ENCODE measurements at regions not wholly inside any gene's neighbourhood (a gene's known extent, or its start where the extent isn't known, plus 50 kb on each side); places are given as distances from the start of the nearest gene placed in this dataset.

DNA sequence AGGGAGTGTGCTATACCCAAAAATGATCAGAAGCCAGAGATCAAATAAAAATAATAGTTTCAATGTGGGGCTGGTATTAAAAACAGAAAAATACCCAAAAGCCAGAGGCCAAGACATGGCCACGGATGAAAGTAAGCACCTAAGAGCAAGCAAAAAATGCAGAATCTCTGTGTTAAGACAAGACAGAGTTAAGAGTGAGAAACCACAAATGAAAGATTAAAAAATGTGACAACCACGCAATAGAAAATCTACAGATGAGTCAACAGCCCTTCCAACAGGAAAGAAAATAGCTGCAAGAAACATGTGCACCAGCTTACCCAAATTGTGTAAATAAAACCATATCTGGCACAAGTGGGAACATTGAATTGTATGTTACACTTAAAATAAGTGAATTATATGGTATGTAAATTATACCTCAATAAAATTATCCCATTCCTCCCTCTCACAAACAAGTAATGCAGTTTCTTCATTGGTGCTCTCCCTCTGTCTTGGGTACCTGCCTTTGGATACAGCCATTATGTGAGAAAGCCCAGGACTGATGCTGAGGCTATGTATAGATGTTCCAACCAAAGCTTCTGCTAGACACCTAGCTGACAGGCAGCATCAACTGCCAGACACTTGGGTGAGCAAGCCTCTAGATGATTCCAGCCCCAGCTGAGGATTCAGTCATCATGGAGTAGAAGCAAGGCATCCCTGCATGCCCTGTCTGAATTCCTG lies 55.3 kb upstream of the UFL1 start:
- DNase-seq: peak in 1 of 5 donors; percentile 36
- Histone ChIP-seq H3K27me3 (ENCODE audit: insufficient read depth, low read length, poor library complexity, severe bottlenecking) (no peaks in the 10 kb centered on the region), H3K27ac (ENCODE audit: low read depth, low read length) (no peak overlapping the region), H3K4me1 (ENCODE audit: insufficient read depth, low read length) (no peaks in the 10 kb centered on the region), H3K9me3 (ENCODE audit: low read length) (no peaks in the 10 kb centered on the region), H3K36me3 (ENCODE audit: insufficient read depth, low read length) (no peaks in the 10 kb centered on the region), H3K4me3 (ENCODE audit: low read length) (no peak overlapping the region)
- H3K4me1 Mint-ChIP-seq: peaks cover 27 to 41% (median 40%) of the 10 kb centered on the region in 3 donors
- H3K9me3 Mint-ChIP-seq: no peaks in the 10 kb centered on the region
- ChIA-PET CTCF (interaction anchor here (1.2 to 1.6 kb wide), 4 partner anchors 14 to 56 kb away, joined by 3 read pairs; partner anchors contain the start of gene UFL1), POLR2A (interaction anchor here (1.0 kb wide), 1 partner anchor 34 kb away, joined by 5 read pairs; no protein-coding TSS in a partner anchor)
- peak overlapping the region in 6 of 8 donors; percentile 14 to 64 (median 39) for H3K27ac Mint-ChIP-seq
- peak overlapping the region in 5 of 7 donors; percentile 11 to 49 (median 37) for H3K4me3 Mint-ChIP-seq
- H3K27me3 Mint-ChIP-seq: no peaks in the 10 kb centered on the region
- no peaks in the 10 kb centered on the region for H3K36me3 Mint-ChIP-seq

DNA sequence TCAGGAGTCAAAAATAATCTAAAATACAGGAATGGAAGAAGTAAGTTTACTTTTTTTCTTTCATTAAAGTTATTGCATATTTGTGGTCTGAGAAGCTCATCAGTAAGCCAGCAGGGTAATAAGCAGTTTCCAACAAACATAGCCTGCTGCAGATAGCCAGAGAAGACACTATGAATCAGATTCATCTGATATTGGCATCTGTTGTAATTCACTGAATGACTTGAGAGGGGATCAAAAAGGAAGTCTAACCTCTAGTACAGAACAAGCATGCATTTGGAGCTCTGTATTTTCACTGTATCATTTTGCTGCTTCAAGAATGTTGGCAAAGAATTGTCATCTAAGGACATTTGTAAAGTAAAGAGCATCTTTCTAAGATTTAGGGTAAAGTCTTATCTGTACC lies 53.8 kb upstream of the UFL1 start:
- no peaks in the 10 kb centered on the region for H3K27me3 ChIP-seq (ENCODE audit: insufficient read depth, low read length, poor library complexity, severe bottlenecking)
- DNase-seq: no peak
- H3K9me3 ChIP-seq (ENCODE audit: low read length): no peaks in the 10 kb centered on the region
- H3K4me3 Mint-ChIP-seq: no peak overlapping the region
- no peak overlapping the region for H3K27ac Mint-ChIP-seq
- no peaks in the 10 kb centered on the region for H3K36me3 Mint-ChIP-seq
- no peak overlapping the region for H3K4me3 ChIP-seq (ENCODE audit: low read length)
- H3K9me3 Mint-ChIP-seq: no peaks in the 10 kb centered on the region
- H3K36me3 ChIP-seq (ENCODE audit: insufficient read depth, low read length): no peaks in the 10 kb centered on the region
- POLR2A ChIA-PET: interaction anchor here (1.2 kb wide), 1 partner anchor 54 kb away, joined by 3 read pairs; no protein-coding TSS in a partner anchor
- H3K4me1 ChIP-seq (ENCODE audit: insufficient read depth, low read length): no peaks in the 10 kb centered on the region
- CTCF ChIA-PET: interaction anchor here (1.0 to 1.6 kb wide), 3 partner anchors 24 to 51 kb away, joined by 3 to 4 read pairs (median 4); no protein-coding TSS in a partner anchor
- H3K27me3 Mint-ChIP-seq: peaks cover 0 to 2% of the 10 kb centered on the region in 2 donors
- peaks cover 27 to 41% (median 40%) of the 10 kb centered on the region in 3 donors for H3K4me1 Mint-ChIP-seq
- H3K27ac ChIP-seq (ENCODE audit: low read depth, low read length): no peak overlapping the region

DNA sequence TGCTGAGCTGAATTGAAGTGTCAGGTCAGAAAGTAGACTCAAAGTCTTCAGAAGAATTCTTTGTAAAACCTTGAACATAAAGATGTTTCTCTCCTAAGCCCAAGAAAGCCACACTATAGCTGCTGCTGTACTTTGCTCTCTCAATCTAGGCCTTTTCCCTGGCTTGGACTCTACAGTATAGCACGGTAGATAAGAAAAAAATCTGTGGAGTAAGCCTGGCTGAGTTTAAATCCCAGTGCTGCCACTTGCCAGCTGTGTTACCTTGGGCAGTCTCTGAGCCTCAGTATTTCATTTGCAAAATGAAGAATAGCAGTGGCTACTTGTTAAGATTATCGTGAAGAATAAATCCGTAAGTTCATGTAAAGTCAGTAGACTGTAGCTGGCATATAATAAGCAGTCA lies 53.3 kb upstream of the UFL1 start:
- CTCF ChIA-PET: interaction anchor here (1.0 to 1.6 kb wide), 2 partner anchors 24 to 31 kb away, joined by 3 to 4 read pairs; no protein-coding TSS in a partner anchor

DNA sequence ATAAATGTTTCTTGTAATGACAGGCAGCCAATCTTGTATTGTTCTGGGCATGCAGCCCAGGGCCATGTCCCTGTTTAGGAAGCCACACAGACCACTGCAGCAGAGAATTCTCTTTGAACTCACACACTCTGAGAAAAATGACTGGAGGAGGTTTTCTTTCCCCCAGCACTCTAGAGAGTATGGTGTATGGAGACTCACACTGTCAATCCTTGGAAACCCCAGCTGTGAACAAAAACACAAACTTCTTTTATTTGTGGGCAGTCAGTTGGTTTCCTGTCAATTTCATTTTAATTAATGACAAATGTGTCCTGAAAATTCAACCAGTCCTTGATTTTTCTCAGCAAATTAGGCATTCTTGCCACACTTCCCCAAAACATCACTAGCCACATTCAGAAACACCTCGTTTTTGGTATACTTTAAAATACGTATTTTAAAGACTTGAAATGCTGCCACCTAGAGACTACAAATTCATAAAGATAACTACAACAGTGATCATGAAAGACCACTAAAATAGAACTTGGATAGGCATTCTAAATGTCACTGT lies 52.9 kb upstream of the UFL1 start:
- H3K36me3 Mint-ChIP-seq: no peaks in the 10 kb centered on the region
- Histone ChIP-seq H3K4me3 (ENCODE audit: low read length) (no peak overlapping the region), H3K4me1 (ENCODE audit: insufficient read depth, low read length) (no peaks in the 10 kb centered on the region), H3K27ac (ENCODE audit: low read depth, low read length) (no peak overlapping the region), H3K9me3 (ENCODE audit: low read length) (no peaks in the 10 kb centered on the region), H3K27me3 (ENCODE audit: insufficient read depth, low read length, poor library complexity, severe bottlenecking) (no peaks in the 10 kb centered on the region), H3K36me3 (ENCODE audit: insufficient read depth, low read length) (no peaks in the 10 kb centered on the region)
- H3K27ac Mint-ChIP-seq: peak overlapping the region in 1 of 8 donors; percentile 48
- peaks cover 0 to 2% of the 10 kb centered on the region in 2 donors for H3K27me3 Mint-ChIP-seq
- H3K4me1 Mint-ChIP-seq: peaks cover 27 to 41% (median 40%) of the 10 kb centered on the region in 3 donors
- no peaks in the 10 kb centered on the region for H3K9me3 Mint-ChIP-seq
- ChIA-PET CTCF (interaction anchor here (1.6 kb wide), 1 partner anchor 31 kb away, joined by 4 read pairs; no protein-coding TSS in a partner anchor), POLR2A (interaction anchor here (0.6 kb wide), 1 partner anchor 227 kb away, joined by 3 read pairs; no protein-coding TSS in a partner anchor)
- DNase-seq: no peak
- peak overlapping the region in 2 of 7 donors; percentile 15 to 35 for H3K4me3 Mint-ChIP-seq

More for the DNA sequence above, 53.3 kb upstream of the UFL1 start:
- Histone ChIP-seq H3K9me3 (ENCODE audit: low read length) (no peaks in the 10 kb centered on the region), H3K27ac (ENCODE audit: low read depth, low read length) (no peak overlapping the region), H3K27me3 (ENCODE audit: insufficient read depth, low read length, poor library complexity, severe bottlenecking) (no peaks in the 10 kb centered on the region), H3K36me3 (ENCODE audit: insufficient read depth, low read length) (no peaks in the 10 kb centered on the region), H3K4me3 (ENCODE audit: low read length) (no peak overlapping the region), H3K4me1 (ENCODE audit: insufficient read depth, low read length) (no peaks in the 10 kb centered on the region)
- Mint-ChIP-seq H3K27me3 (peaks cover 0 to 2% of the 10 kb centered on the region in 2 donors), H3K27ac (no peak overlapping the region), H3K9me3 (no peaks in the 10 kb centered on the region), H3K4me1 (peaks cover 27 to 41% (median 40%) of the 10 kb centered on the region in 3 donors), H3K4me3 (no peak overlapping the region), H3K36me3 (no peaks in the 10 kb centered on the region)
- no peak for DNase-seq
- POLR2A ChIA-PET: interaction anchor here (0.6 to 1.2 kb wide), 2 partner anchors 54 to 226 kb away, joined by 3 read pairs; no protein-coding TSS in a partner anchor

DNA sequence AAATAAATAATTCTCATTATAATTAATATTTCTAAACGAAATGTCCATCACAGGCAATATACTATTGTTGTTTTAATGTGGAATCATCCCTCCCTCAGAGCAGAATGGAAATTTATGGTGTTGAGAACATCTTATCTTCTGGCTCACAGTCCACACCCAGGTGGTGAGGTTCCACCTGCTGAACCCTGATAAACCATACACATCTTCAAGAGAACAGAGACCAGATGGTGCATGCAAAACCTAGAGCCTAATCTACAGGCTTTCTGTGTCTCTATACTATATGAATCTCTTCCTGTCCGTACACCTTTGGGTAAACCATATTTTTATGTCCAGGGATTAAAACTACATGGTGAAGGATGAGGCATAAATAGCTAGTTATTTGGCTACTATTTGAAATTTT lies 52.3 kb upstream of the UFL1 start:
- no peak overlapping the region for H3K27ac ChIP-seq (ENCODE audit: low read depth, low read length)
- ChIA-PET POLR2A (no interaction called here), CTCF (no interaction called here)
- no peaks in the 10 kb centered on the region for H3K9me3 ChIP-seq (ENCODE audit: low read length)
- H3K4me3 ChIP-seq (ENCODE audit: low read length): no peak overlapping the region
- no peak overlapping the region for H3K4me3 Mint-ChIP-seq
- H3K36me3 ChIP-seq (ENCODE audit: insufficient read depth, low read length): no peaks in the 10 kb centered on the region
- no peaks in the 10 kb centered on the region for H3K27me3 ChIP-seq (ENCODE audit: insufficient read depth, low read length, poor library complexity, severe bottlenecking)
- DNase-seq: no peak
- H3K9me3 Mint-ChIP-seq: peaks cover 0 to 3% (median 0%) of the 10 kb centered on the region in 5 donors
- H3K36me3 Mint-ChIP-seq: peaks cover 0 to 3% (median 0%) of the 10 kb centered on the region in 3 donors
- H3K4me1 ChIP-seq (ENCODE audit: insufficient read depth, low read length): no peaks in the 10 kb centered on the region
- no peak overlapping the region for H3K27ac Mint-ChIP-seq
- H3K27me3 Mint-ChIP-seq: peaks cover 0 to 2% of the 10 kb centered on the region in 2 donors
- H3K4me1 Mint-ChIP-seq: peaks cover 27 to 41% (median 40%) of the 10 kb centered on the region in 3 donors

DNA sequence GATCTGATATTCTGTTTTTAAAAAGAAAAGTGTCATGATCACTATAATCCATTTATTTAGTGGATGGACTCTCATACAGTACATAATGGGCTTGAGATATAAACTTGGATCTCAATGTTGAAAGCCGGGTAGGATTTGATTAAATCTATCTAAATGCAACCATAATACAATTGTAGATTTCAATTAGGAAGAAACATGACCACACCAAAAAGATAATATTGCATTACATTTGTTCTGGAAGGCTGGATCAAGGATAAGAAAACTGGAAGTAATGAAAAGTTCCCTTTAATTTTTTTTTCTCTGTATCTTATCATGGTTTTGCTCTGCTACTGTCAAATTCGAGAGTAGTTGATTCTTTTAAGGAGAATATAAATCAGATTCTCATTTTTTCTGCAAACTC lies 51.3 kb upstream of the UFL1 start:
- no peak overlapping the region for H3K4me3 Mint-ChIP-seq
- Histone ChIP-seq H3K4me3 (ENCODE audit: low read length) (no peak overlapping the region), H3K36me3 (ENCODE audit: insufficient read depth, low read length) (no peaks in the 10 kb centered on the region), H3K27me3 (ENCODE audit: insufficient read depth, low read length, poor library complexity, severe bottlenecking) (no peaks in the 10 kb centered on the region), H3K9me3 (ENCODE audit: low read length) (no peaks in the 10 kb centered on the region), H3K4me1 (ENCODE audit: insufficient read depth, low read length) (no peaks in the 10 kb centered on the region), H3K27ac (ENCODE audit: low read depth, low read length) (no peak overlapping the region)
- ChIA-PET POLR2A (no interaction called here), CTCF (no interaction called here)
- peaks cover 25 to 37% (median 36%) of the 10 kb centered on the region in 3 donors for H3K4me1 Mint-ChIP-seq
- no peak overlapping the region for H3K27ac Mint-ChIP-seq
- peaks cover 0 to 6% (median 2%) of the 10 kb centered on the region in 5 donors for H3K9me3 Mint-ChIP-seq
- H3K27me3 Mint-ChIP-seq: peaks cover 0 to 3% of the 10 kb centered on the region in 2 donors
- DNase-seq: no peak
- peaks cover 0 to 11% (median 0%) of the 10 kb centered on the region in 3 donors for H3K36me3 Mint-ChIP-seq
